SK-N-SH (cell line): ENCODE measurements at regions not wholly inside any gene's neighbourhood (a gene's known extent, or its start where the extent isn't known, plus 50 kb on each side); places are given as distances from the start of the nearest gene placed in this dataset.

Experiments used
- CTCF ChIA-PET: fragments of 300-600, 350-600 bp; formaldehyde crosslinking; extraction: SDS; loops from one replicate; lab custom pipeline; 2021; lab: Yijun Ruan, JAX
- POLR2A ChIA-PET: fragments of 350-600 bp; sonication (Branson Sonifier 250); formaldehyde crosslinking; extraction: SDS; loops from one replicate; lab custom pipeline; 2020; ENCODE audit warnings: antibody characterized with exemption, inconsistent platforms; lab: Yijun Ruan, JAX
- DNase-seq: peaks from one replicate; pipeline ENCODE4 v3.0.0; 2012
- H2AFZ ChIP-seq: fragments of 200-600 bp; sonication (generic); 2 replicates; pipeline ENCODE4 v1.8.1; 2016; ENCODE audit warnings: antibody characterized with exemption, mild to moderate bottlenecking, low read depth
- H3F3A ChIP-seq: fragments of 200-600 bp; sonication (generic); replicated peaks from 2 replicates; pipeline ENCODE3; 2016; ENCODE audit warnings: antibody characterized with exemption, mild to moderate bottlenecking; ENCODE audit not compliant: insufficient read depth
- H3K27ac ChIP-seq, 2 experiments: fragments of 200-500 bp in 1 of 2; fragments of 200-600 bp in 1 of 2; sonication (Bioruptor generic) in 1 of 2; sonication (generic), shearing (Covaris generic) in 1 of 2; 2 replicates each; pipeline versions ENCODE4 v1.5.1 to v1.6.1; 2014 to 2016; ENCODE audit warnings: low read depth in 2 of 2, inconsistent platforms in 1 of 2, low read length in 1 of 2, mild to moderate bottlenecking in 1 of 2, mixed read lengths in 1 of 2
- H3K27me3 ChIP-seq: fragments of 200-600 bp; sonication (generic), shearing (Covaris generic); 2 replicates; pipeline ENCODE4 v1.6.1; 2016; ENCODE audit warnings: mixed run types; ENCODE audit not compliant: insufficient read depth
- H3K36me3 ChIP-seq, 2 experiments: fragments of 200-500 bp in 1 of 2; fragments of 200-600 bp in 1 of 2; sonication (Bioruptor generic) in 1 of 2; sonication (generic) in 1 of 2; replicated peaks in 1 of 2; 2 replicates each; pipeline versions ENCODE3 to v1.5.1; 2014 to 2016; ENCODE audit warnings: low read length in 1 of 2, mild to moderate bottlenecking in 1 of 2; ENCODE audit not compliant: insufficient read depth in 2 of 2, control insufficient read depth in 1 of 2
- H3K4me1 ChIP-seq, 2 experiments: fragments of 200-500 bp in 1 of 2; fragments of 200-600 bp in 1 of 2; sonication (Bioruptor generic) in 1 of 2; sonication (generic), shearing (Covaris generic) in 1 of 2; 2 replicates each; pipeline versions ENCODE4 v1.5.1 to v1.6.1; 2014 to 2016; ENCODE audit warnings: low read depth in 1 of 2, low read length in 1 of 2, mixed run types in 1 of 2; ENCODE audit not compliant: insufficient read depth in 2 of 2, control insufficient read depth in 1 of 2
- H3K4me2 ChIP-seq: fragments of 200-600 bp; sonication (generic), shearing (Covaris generic); 2 replicates; pipeline ENCODE4 v1.6.1; 2017; ENCODE audit warnings: mixed run types
- H3K4me3 ChIP-seq, 2 experiments: fragments of 200-500 bp in 1 of 2; fragments of 200-600 bp in 1 of 2; sonication (Bioruptor generic) in 1 of 2; sonication (generic), shearing (Covaris generic) in 1 of 2; 2 replicates each; pipeline versions ENCODE4 v1.5.1 to v1.8.1; 2014 to 2016; ENCODE audit warnings: low read depth in 2 of 2, inconsistent platforms in 1 of 2, low read length in 1 of 2, mild to moderate bottlenecking in 1 of 2, mixed read lengths in 1 of 2, moderate library complexity in 1 of 2
- H3K79me2 ChIP-seq: fragments of 200-600 bp; sonication (generic); 2 replicates; pipeline ENCODE4 v1.8.1; 2017; ENCODE audit warnings: mild to moderate bottlenecking; ENCODE audit not compliant: insufficient read depth
- H3K9ac ChIP-seq: fragments of 200-600 bp; sonication (generic); 2 replicates; pipeline ENCODE4 v1.6.1; 2017; ENCODE audit warnings: mixed run types
- H3K9me2 ChIP-seq: fragments of 200-600 bp; sonication (generic); 2 replicates; pipeline ENCODE4 v1.6.1; 2017; ENCODE audit warnings: mixed run types
- H3K9me3 ChIP-seq: fragments of 200-600 bp; sonication (generic); 2 replicates; pipeline ENCODE4 v1.6.1; 2017; ENCODE audit warnings: mixed run types, mild to moderate bottlenecking, moderate library complexity
- H4K20me1 ChIP-seq: fragments of 200-600 bp; sonication (generic); 2 replicates; pipeline ENCODE4 v1.6.1; 2017; ENCODE audit warnings: mild to moderate bottlenecking, mixed run types; ENCODE audit not compliant: insufficient read depth
- CHD2 ChIP-seq: fragments of 150-350 bp; IDR thresholded peaks from 2 replicates; pipeline ENCODE4 v1.6.1; 2018; ENCODE audit warnings: low read length; ENCODE audit not compliant: partially characterized antibody
- CTCF ChIP-seq: fragments of 200-600 bp; sonication (generic); IDR thresholded peaks from 2 replicates; pipeline ENCODE4 v1.6.1; 2017; ENCODE audit warnings: antibody characterized with exemption, mild to moderate bottlenecking, moderate library complexity
- ELF1 ChIP-seq: IDR thresholded peaks from 2 replicates; pipeline ENCODE4 v1.4.0; 2012
- GATA2 ChIP-seq: sonication (generic); formaldehyde crosslinking; IDR thresholded peaks from 2 replicates; pipeline ENCODE4 v1.5.0; 2020; ENCODE audit warnings: mild to moderate bottlenecking, missing genetic modification reagents
- IRF3 ChIP-seq: fragments of 150-350 bp; IDR thresholded peaks from 2 replicates; pipeline ENCODE4 v1.6.1; 2016; ENCODE audit warnings: mild to moderate bottlenecking, low read depth, low read length
- JUND ChIP-seq: IDR thresholded peaks from 2 replicates; pipeline ENCODE4 v1.4.0; 2012
- MAX ChIP-seq: IDR thresholded peaks from 2 replicates; pipeline ENCODE4 v1.4.0; 2012; ENCODE audit warnings: low read depth
- MXI1 ChIP-seq: IDR thresholded peaks from 2 replicates; pipeline ENCODE4 v1.6.1; 2012; ENCODE audit warnings: mild to moderate bottlenecking, low read depth, low read length, improper control_type of control experiment
- NRF1 ChIP-seq: IDR thresholded peaks from 2 replicates; pipeline ENCODE4 v1.6.1; 2012; ENCODE audit warnings: low read depth, mild to moderate bottlenecking, low read length
- RAD21 ChIP-seq: IDR thresholded peaks from 2 replicates; pipeline ENCODE4 v1.6.1; 2012; ENCODE audit warnings: mild to moderate bottlenecking, low read length
- SIN3A ChIP-seq: IDR thresholded peaks from 2 replicates; pipeline ENCODE4 v1.6.1; 2012; ENCODE audit warnings: low read depth, mild to moderate bottlenecking, low read length, moderate library complexity, borderline replicate concordance
- SMC3 ChIP-seq: IDR thresholded peaks from 2 replicates; pipeline ENCODE4 v1.6.1; 2012; ENCODE audit warnings: low read depth, low read length, improper control_type of control experiment
- TCF12 ChIP-seq: IDR thresholded peaks from 2 replicates; pipeline ENCODE4 v1.4.0; 2012
- TEAD4 ChIP-seq: IDR thresholded peaks from 2 replicates; pipeline ENCODE4 v1.4.0; 2012; ENCODE audit warnings: mild to moderate bottlenecking, borderline replicate concordance; ENCODE audit not compliant: insufficient read depth
- WGBS: methylation state at CpG from one replicate; pipeline ENCODE4 v1.1.6; 2017; ENCODE audit warnings: low lambda C conversion rate; 5-methylcytosine and 5-hydroxymethylcytosine counted together

- H3K79me2 ChIP-seq: no peaks in the 10 kb centered on the region
- no peaks in the 10 kb centered on the region for H3K9me2 ChIP-seq
- TF ChIP-seq NRF1 (no peak), RAD21 (no peak), MAX (no peak), TCF12 (no peak), JUND (no peak), SMC3 (no peak), CTCF (no peak), CHD2 (no peak), ELF1 (no peak), IRF3 (no peak)
- ChIA-PET CTCF (no interaction called here), POLR2A (no interaction called here)
- H4K20me1 ChIP-seq: no peaks in the 10 kb centered on the region
- H3K36me3 ChIP-seq: no peaks in the 10 kb centered on the region
- H3F3A ChIP-seq: no peaks in the 10 kb centered on the region
- H3K9me3 ChIP-seq: no peaks in the 10 kb centered on the region
- H2AFZ ChIP-seq: no peak overlapping the region
- H3K27me3 ChIP-seq: no peaks in the 10 kb centered on the region
- no peak overlapping the region for H3K27ac ChIP-seq
- H3K4me1 ChIP-seq: no peaks in the 10 kb centered on the region
- DNase-seq: no peak
- 89% methylated on average over 12 of the region's 12 CpGs for WGBS
- H3K9ac ChIP-seq: no peak overlapping the region
- no peak overlapping the region for H3K4me3 ChIP-seq
- H3K4me2 ChIP-seq: no peak overlapping the region
Observed at GRCh38 chr5:89601880-89602279, 718.9 kb upstream of the MEF2C start.

- 24% methylated on average over 1 of the region's 1 CpG for WGBS
- Histone ChIP-seq H3K27ac (no peak overlapping the region), H3K27me3 (no peaks in the 10 kb centered on the region), H3K79me2 (no peaks in the 10 kb centered on the region), H4K20me1 (no peaks in the 10 kb centered on the region), H3K9me3 (no peaks in the 10 kb centered on the region), H3K9me2 (no peaks in the 10 kb centered on the region), H2AFZ (no peak overlapping the region), H3K4me2 (no peak overlapping the region), H3K36me3 (no peaks in the 10 kb centered on the region), H3K9ac (no peak overlapping the region), H3F3A (no peaks in the 10 kb centered on the region), H3K4me3 (no peak overlapping the region), H3K4me1 (no peaks in the 10 kb centered on the region)
- TF ChIP-seq JUND (no peak), RAD21 (no peak), GATA2 (no peak), TCF12 (no peak), MAX (no peak), TEAD4 (no peak), SIN3A (no peak), MXI1 (no peak), IRF3 (no peak)
- ChIA-PET POLR2A (no interaction called here), CTCF (no interaction called here)
- no peak for DNase-seq
Observed at GRCh38 chr5:89597878-89598277, 714.9 kb upstream of the MEF2C start.
